Adrenal gland (tissue), 9 donors: ENCODE measurements at regions not wholly inside any gene's neighbourhood (a gene's known extent, or its start where the extent isn't known, plus 50 kb on each side); places are given as distances from the start of the nearest gene placed in this dataset.

Experiments used
- DNase-seq, 7 donors: peaks; one replicate each; pipeline ENCODE4 v3.0.0-alpha.2; 2019 to 2020
- H3K27ac ChIP-seq, 5 donors: fragments of 200-600 bp; sonication (generic) in 4 of 5; 1 replicate in 3 of 5; 2 replicates in 2 of 5; pipeline versions ENCODE4 v1.5.1 to v1.8.0; 2016 to 2020; ENCODE audit warnings: mild to moderate bottlenecking in 1 of 5
- H3K27me3 ChIP-seq: fragments of 200-600 bp; 2 replicates; pipeline ENCODE4 v1.8.0; 2021
- H3K36me3 ChIP-seq, 2 donors: fragments of 200-600 bp; replicated peaks in 1 of 2; 1 replicate in 1 of 2; 2 replicates in 1 of 2; pipeline versions ENCODE4 v1.5.1 to v1.8.0; 2018 to 2022
- H3K4me1 ChIP-seq, 2 donors: fragments of 200-600 bp; replicated peaks in 1 of 2; 1 replicate in 1 of 2; 2 replicates in 1 of 2; pipeline versions ENCODE4 v1.5.1 to v1.8.0; 2018 to 2021
- H3K4me3 ChIP-seq, 4 donors: fragments of 200-600 bp; sonication (generic) in 3 of 4; one replicate each; pipeline ENCODE4 v1.5.1; 2016 to 2018
- H3K9me3 ChIP-seq, 3 donors: fragments of 200-600 bp; sonication (generic) in 1 of 3; replicated peaks in 1 of 3; 1 replicate in 2 of 3; 2 replicates in 1 of 3; pipeline versions ENCODE4 v1.5.1 to v1.8.0; 2016 to 2021
- CTCF ChIP-seq, 6 experiments: fragments of 450-650 bp in 4 of 6; fragments of 200-600 bp in 2 of 6; sonication (generic) in 1 of 6; IDR thresholded peaks; 1 replicate in 5 of 6; 2 replicates in 1 of 6; pipeline versions ENCODE4 v1.5.1 to v1.8.0; 2016 to 2021; ENCODE audit warnings: antibody characterized with exemption in 6 of 6, mild to moderate bottlenecking in 2 of 6, moderate library complexity in 1 of 6
- POLR2A ChIP-seq, 2 donors: fragments of 450-650 bp; IDR thresholded peaks; one replicate each; pipeline ENCODE4 v1.6.1; 2017; ENCODE audit warnings: antibody characterized with exemption in 2 of 2, mild to moderate bottlenecking in 2 of 2, moderate library complexity in 1 of 2
- WGBS, 4 donors: extraction: QIAGEN DNeasy Blood & Tissue Kit in 2 of 4; methylation state at CpG; one replicate each; pipeline versions ENCODE4 v1.1.5 to v1.1.7; 2013 to 2017; 5-methylcytosine and 5-hydroxymethylcytosine counted together
- intact Hi-C, 2 donors: fragments of 100-400 bp; cut with DNase I; formaldehyde crosslinking; loops; one replicate each; pipeline versions ENCODE4 v1.14.1 to v1.15.0; 2022 to 2023
- donor health status: healthy with polysubstance abuse.
- donor health status: Bipolar disorder and iron deficiency.
- donor health status: DM: yes; HTN: yes; CAD: no.
- donor health status: DM: no; HTN: no; CAD: no.
- donor health status: DM: no; HTN: no; CAD: no.

GRCh38 chr1:91121366-91121765 lies 99.5 kb upstream of the ZNF644 start:
- Histone ChIP-seq H3K27ac (no peak overlapping the region), H3K4me1 (no peaks in the 10 kb centered on the region), H3K27me3 (no peaks in the 10 kb centered on the region), H3K4me3 (no peak overlapping the region), H3K36me3 (no peaks in the 10 kb centered on the region), H3K9me3 (no peaks in the 10 kb centered on the region)
- DNase-seq, result no peak
- intact Hi-C loops, result no loop called here
- WGBS, 4 donors, result 34 to 83% (median 57%) methylated on average over 2 of the region's 2 CpGs
- TF ChIP-seq POLR2A (IDR thresholded peaks at IDR 0.05) (no peak), CTCF (IDR thresholded peaks at IDR 0.05) (no peak)

- TF ChIP-seq CTCF (IDR thresholded peaks at IDR 0.05) (no peak), POLR2A (IDR thresholded peaks at IDR 0.05) (no peak)
- intact Hi-C loops, result no loop called here
- Histone ChIP-seq H3K9me3 (no peaks in the 10 kb centered on the region), H3K4me3 (no peak overlapping the region), H3K27me3 (no peaks in the 10 kb centered on the region), H3K36me3 (no peaks in the 10 kb centered on the region), H3K4me1 (no peaks in the 10 kb centered on the region), H3K27ac (no peak overlapping the region)
- 44 to 50% (median 46%) methylated on average over 1 of the region's 1 CpG for WGBS, 4 donors
- DNase-seq, result no peak
Observed at GRCh38 chr1:91120936-91121335, 99.1 kb upstream of the ZNF644 start.

- H3K27me3 ChIP-seq, result no peaks in the 10 kb centered on the region
- no peak overlapping the region for H3K4me3 ChIP-seq
- H3K27ac ChIP-seq, result no peak overlapping the region
- intact Hi-C loops, result no loop called here
- DNase-seq, result no peak
- no peaks in the 10 kb centered on the region for H3K9me3 ChIP-seq
- H3K4me1 ChIP-seq, result no peaks in the 10 kb centered on the region
- no peaks in the 10 kb centered on the region for H3K36me3 ChIP-seq
- TF ChIP-seq POLR2A (IDR thresholded peaks at IDR 0.05) (no peak), CTCF (IDR thresholded peaks at IDR 0.05) (no peak)
- WGBS, 4 donors, result 75 to 84% (median 79%) methylated on average over 3 of the region's 3 CpGs
Observed at GRCh38 chr1:91120421-91120820, 98.6 kb upstream of the ZNF644 start.

GRCh38 chr1:91104712-91105111 lies 82.9 kb upstream of the ZNF644 start:
- Histone ChIP-seq H3K4me3 (no peak overlapping the region), H3K4me1 (no peaks in the 10 kb centered on the region), H3K9me3 (no peaks in the 10 kb centered on the region), H3K27me3 (no peaks in the 10 kb centered on the region), H3K27ac (no peak overlapping the region), H3K36me3 (no peaks in the 10 kb centered on the region)
- TF ChIP-seq POLR2A (IDR thresholded peaks at IDR 0.05) (no peak), CTCF (IDR thresholded peaks at IDR 0.05) (no peak)
- intact Hi-C loops, result no loop called here
- no peak for DNase-seq
